Suprapubic skin (tissue), 3 donors: ENCODE measurements at regions not wholly inside any gene's neighbourhood (a gene's known extent, or its start where the extent isn't known, plus 50 kb on each side); places are given as distances from the start of the nearest gene placed in this dataset.
"Not testable (repeated sequence)": the region's sequence is repeated elsewhere in the genome, so short reads cannot be mapped to it uniquely, and the experiment has no call there.

Source experiments
- POLR2A ChIP-seq, 2 donors: fragments of 450-650 bp; IDR thresholded peaks; one replicate each; pipeline ENCODE4 v1.6.1; 2017; ENCODE audit warnings: antibody characterized with exemption in 2 of 2, mild to moderate bottlenecking in 2 of 2, moderate library complexity in 2 of 2
- TF ChIP-seq, protein P1 (sequence below), 2 donors: fragments of 200-600 bp in 1 of 2; fragments of 450-650 bp in 1 of 2; sonication (generic) in 1 of 2; IDR thresholded peaks; one replicate each; pipeline ENCODE4 v1.5.1; 2016 to 2019; ENCODE audit warnings: antibody characterized with exemption in 2 of 2, mild to moderate bottlenecking in 1 of 2, moderate library complexity in 1 of 2

GRCh38 chr3:67252906-67253305 lies 254.8 kb downstream of the KBTBD8 start:
- TF ChIP-seq, protein P1, sequence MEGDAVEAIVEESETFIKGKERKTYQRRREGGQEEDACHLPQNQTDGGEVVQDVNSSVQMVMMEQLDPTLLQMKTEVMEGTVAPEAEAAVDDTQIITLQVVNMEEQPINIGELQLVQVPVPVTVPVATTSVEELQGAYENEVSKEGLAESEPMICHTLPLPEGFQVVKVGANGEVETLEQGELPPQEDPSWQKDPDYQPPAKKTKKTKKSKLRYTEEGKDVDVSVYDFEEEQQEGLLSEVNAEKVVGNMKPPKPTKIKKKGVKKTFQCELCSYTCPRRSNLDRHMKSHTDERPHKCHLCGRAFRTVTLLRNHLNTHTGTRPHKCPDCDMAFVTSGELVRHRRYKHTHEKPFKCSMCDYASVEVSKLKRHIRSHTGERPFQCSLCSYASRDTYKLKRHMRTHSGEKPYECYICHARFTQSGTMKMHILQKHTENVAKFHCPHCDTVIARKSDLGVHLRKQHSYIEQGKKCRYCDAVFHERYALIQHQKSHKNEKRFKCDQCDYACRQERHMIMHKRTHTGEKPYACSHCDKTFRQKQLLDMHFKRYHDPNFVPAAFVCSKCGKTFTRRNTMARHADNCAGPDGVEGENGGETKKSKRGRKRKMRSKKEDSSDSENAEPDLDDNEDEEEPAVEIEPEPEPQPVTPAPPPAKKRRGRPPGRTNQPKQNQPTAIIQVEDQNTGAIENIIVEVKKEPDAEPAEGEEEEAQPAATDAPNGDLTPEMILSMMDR (IDR thresholded peaks at IDR 0.05), result not testable (repeated sequence)
- not testable (repeated sequence) for TF ChIP-seq POLR2A (IDR thresholded peaks at IDR 0.05)
